ENCODE measurements at regions not wholly inside any gene's neighbourhood (a gene's known extent, or its start where the extent isn't known, plus 50 kb on each side); places are given as distances from the start of the nearest gene placed in this dataset.

GRCh38 chr7:142327628-142328405 is 70.0 kb upstream of the PRSS58 start:
- no peak for TF ChIP-seq CTCF (IDR thresholded peaks at IDR 0.05)
- no peak overlapping the region for H3K4me3 Mint-ChIP-seq
- H3K4me1 Mint-ChIP-seq (ENCODE audit: low read depth), result peaks cover 6% of the 10 kb centered on the region
- H3K27me3 Mint-ChIP-seq (ENCODE audit: insufficient read depth), result peaks cover 8% of the 10 kb centered on the region
- no peaks in the 10 kb centered on the region for H3K36me3 Mint-ChIP-seq (ENCODE audit: low read depth)
- DNase-seq, result no peak
- no peak overlapping the region for H3K27ac Mint-ChIP-seq
- no peaks in the 10 kb centered on the region for H3K9me3 Mint-ChIP-seq

- H3K9me3 Mint-ChIP-seq, result no peaks in the 10 kb centered on the region
- peaks cover 6% of the 10 kb centered on the region for H3K4me1 Mint-ChIP-seq (ENCODE audit: low read depth)
- no peaks in the 10 kb centered on the region for H3K36me3 Mint-ChIP-seq (ENCODE audit: low read depth)
- H3K27ac Mint-ChIP-seq, result no peak overlapping the region
- no peak overlapping the region for H3K4me3 Mint-ChIP-seq
- peaks cover 9% of the 10 kb centered on the region for H3K27me3 Mint-ChIP-seq (ENCODE audit: insufficient read depth)
- TF ChIP-seq CTCF (IDR thresholded peaks at IDR 0.05), result peak; percentile 72
- DNase-seq, result no peak
Measured at GRCh38 chr7:142323706-142324105, 65.8 kb upstream of the PRSS58 start.

GRCh38 chr7:142321391-142321790 is 63.5 kb upstream of the PRSS58 start:
- no peak for TF ChIP-seq CTCF (IDR thresholded peaks at IDR 0.05)
- DNase-seq, result no peak
- no peak overlapping the region for H3K27ac Mint-ChIP-seq
- no peaks in the 10 kb centered on the region for H3K9me3 Mint-ChIP-seq
- H3K4me1 Mint-ChIP-seq (ENCODE audit: low read depth), result peaks cover under 1% of the 10 kb centered on the region; the same call in 1 of the 2 replicates
- H3K4me3 Mint-ChIP-seq, result no peak overlapping the region
- H3K36me3 Mint-ChIP-seq (ENCODE audit: low read depth), result no peaks in the 10 kb centered on the region
- peaks cover 14% of the 10 kb centered on the region for H3K27me3 Mint-ChIP-seq (ENCODE audit: insufficient read depth)

GRCh38 chr7:142320883-142321282 is 63.0 kb upstream of the PRSS58 start:
- no peaks in the 10 kb centered on the region for H3K9me3 Mint-ChIP-seq
- H3K4me1 Mint-ChIP-seq (ENCODE audit: low read depth), result no peaks in the 10 kb centered on the region
- no peak for DNase-seq
- no peak overlapping the region for H3K4me3 Mint-ChIP-seq
- no peak for TF ChIP-seq CTCF (IDR thresholded peaks at IDR 0.05)
- H3K27ac Mint-ChIP-seq, result no peak overlapping the region
- H3K27me3 Mint-ChIP-seq (ENCODE audit: insufficient read depth), result peaks cover 14% of the 10 kb centered on the region
- H3K36me3 Mint-ChIP-seq (ENCODE audit: low read depth), result no peaks in the 10 kb centered on the region

- Mint-ChIP-seq H3K36me3 (ENCODE audit: low read depth) (no peaks in the 10 kb centered on the region), H3K4me1 (ENCODE audit: low read depth) (no peaks in the 10 kb centered on the region), H3K9me3 (no peaks in the 10 kb centered on the region), H3K4me3 (no peak overlapping the region), H3K27me3 (ENCODE audit: insufficient read depth) (peaks cover 14% of the 10 kb centered on the region), H3K27ac (no peak overlapping the region)
- TF ChIP-seq CTCF (IDR thresholded peaks at IDR 0.05), result peak; percentile 67; the same call in 1 of the 2 replicates
- DNase-seq, result no peak
Measured at GRCh38 chr7:142319970-142320369, 62.1 kb upstream of the PRSS58 start.
